GM12865 (cell line): ENCODE measurements at regions not wholly inside any gene's neighbourhood (a gene's known extent, or its start where the extent isn't known, plus 50 kb on each side); places are given as distances from the start of the nearest gene placed in this dataset.
"Not testable (repeated sequence)": the region's sequence is repeated elsewhere in the genome, so short reads cannot be mapped to it uniquely, and the experiment has no call there.

Source experiments
- DNase-seq: peaks from one replicate; pipeline ENCODE4 v3.0.0; 2010; ENCODE audit warnings: low read depth
- H3K4me3 ChIP-seq: 2 replicates; pipeline ENCODE4 v1.5.1; 2011; ENCODE audit warnings: mild to moderate bottlenecking, low read depth, low read length, control low read depth
- CTCF ChIP-seq: IDR thresholded peaks from 2 replicates; pipeline ENCODE4 v1.5.1; 2011; ENCODE audit warnings: low read length, control low read depth, low read depth, inconsistent platforms; ENCODE audit not compliant: insufficient read depth; ENCODE audit errors: missing control alignments

DNA sequence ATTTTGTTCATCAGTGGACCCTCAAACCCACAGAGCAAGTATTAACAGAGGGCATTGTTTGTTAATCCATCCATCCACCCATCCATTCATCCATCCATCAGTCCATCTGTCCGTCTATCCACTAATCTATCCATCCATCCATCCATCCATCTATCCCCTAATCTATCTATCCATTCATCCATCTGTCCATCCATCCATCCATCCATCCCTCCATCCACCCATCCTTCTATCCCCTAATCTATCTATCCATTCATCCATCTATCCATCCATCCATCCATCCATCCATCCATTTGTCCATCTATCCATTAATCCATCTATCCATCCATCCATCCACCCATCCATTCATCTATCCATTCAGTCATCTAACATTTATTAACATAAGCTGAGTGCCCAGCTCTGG lies 307.3 kb downstream of the MIAT start:
- no peak for TF ChIP-seq CTCF
- DNase-seq: no peak

GRCh38 chr22:26967282-26967681 lies 309.9 kb downstream of the MIAT start:
- TF ChIP-seq CTCF: no peak
- DNase-seq: no peak
- no peak overlapping the region for H3K4me3 ChIP-seq

More for the DNA sequence above, 307.3 kb downstream of the MIAT start:
- H3K4me3 ChIP-seq: no peak overlapping the region

GRCh38 chr22:26968859-26969523 lies 311.6 kb downstream of the MIAT start:
- no peak overlapping the region for H3K4me3 ChIP-seq
- no peak for DNase-seq
- no peak for TF ChIP-seq CTCF

- no peak overlapping the region for H3K4me3 ChIP-seq
- DNase-seq: peak; percentile 5
- no peak for TF ChIP-seq CTCF
These were observed 313.5 kb downstream of the MIAT start for GRCh38 chr22:26970809-26971394.

DNA sequence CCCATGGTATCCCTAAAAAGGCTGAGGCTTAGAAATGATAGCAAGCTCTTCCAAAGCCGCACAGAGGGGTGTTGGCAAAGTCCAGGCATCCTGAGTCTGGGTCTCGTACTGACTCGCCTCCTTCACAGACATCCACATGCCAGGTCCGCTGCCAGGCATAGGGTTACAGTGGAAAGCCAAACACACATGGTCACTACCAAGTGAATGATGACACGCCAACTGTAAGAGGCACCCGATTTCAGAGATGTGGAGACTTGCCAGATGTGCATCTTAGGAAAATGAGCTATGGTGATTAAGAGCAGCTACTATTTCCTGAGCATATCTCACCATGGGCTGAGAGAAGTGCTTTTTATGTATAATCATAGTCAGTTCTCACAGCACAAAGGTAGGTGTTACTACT lies 314.9 kb downstream of the MIAT start:
- DNase-seq: no peak
- H3K4me3 ChIP-seq: no peak overlapping the region
- TF ChIP-seq CTCF: no peak

DNA sequence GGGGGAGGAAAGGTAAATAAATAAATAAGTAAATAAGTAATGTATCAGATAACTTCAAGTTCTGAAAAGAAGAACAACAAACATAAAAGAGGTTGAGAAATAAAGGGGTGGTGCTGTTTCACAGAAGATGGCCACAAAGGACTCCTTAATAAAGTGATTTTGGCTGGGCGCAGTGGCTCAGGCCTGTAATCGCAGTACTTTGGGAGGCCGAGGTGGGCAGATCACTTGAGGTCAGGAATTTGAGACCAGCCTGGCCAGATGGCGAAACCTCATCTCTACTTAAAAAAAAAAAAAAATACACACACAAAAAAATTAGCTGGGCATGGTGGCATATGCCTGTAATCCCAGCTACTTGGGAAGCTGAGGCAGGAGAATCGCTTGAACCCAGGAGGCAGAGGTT lies 315.5 kb downstream of the MIAT start:
- not testable (repeated sequence) for DNase-seq, H3K4me3 ChIP-seq

DNA sequence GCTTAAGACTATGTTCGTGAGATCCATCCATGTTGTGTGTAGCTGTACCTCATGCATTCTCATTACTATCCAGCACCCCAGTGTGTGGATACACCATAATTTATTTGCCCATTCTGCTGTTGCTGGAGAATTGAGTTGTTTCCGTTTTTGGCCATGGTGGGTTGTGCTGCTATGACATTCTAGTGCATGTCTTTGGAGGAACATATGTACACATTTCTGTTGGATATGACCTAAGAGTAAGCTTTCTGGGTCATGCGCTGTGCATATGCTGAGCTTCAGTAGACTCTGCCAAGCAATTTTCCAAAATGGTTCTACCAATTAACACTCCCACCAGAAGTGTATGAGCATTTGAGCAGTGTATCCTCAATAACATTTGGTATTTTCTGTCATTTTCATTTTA lies 316.6 kb downstream of the MIAT start:
- TF ChIP-seq CTCF: no peak
- DNase-seq: no peak

More for the DNA sequence above, 316.6 kb downstream of the MIAT start:
- H3K4me3 ChIP-seq: no peak overlapping the region
